DND-41 (cell line): ENCODE measurements at regions not wholly inside any gene's neighbourhood (a gene's known extent, or its start where the extent isn't known, plus 50 kb on each side); places are given as distances from the start of the nearest gene placed in this dataset.
"Not testable (repeated sequence)": the region's sequence is repeated elsewhere in the genome, so short reads cannot be mapped to it uniquely, and the experiment has no call there.

Experiments
- ATAC-seq: fragments of 200-7000 bp; cut with Tn5 transposase; 3 replicates; pipeline ENCODE4 v1.9.1; 2021; ENCODE audit warnings: low read depth; ENCODE audit not compliant: insufficient read depth
- DNase-seq: peaks from one replicate; pipeline ENCODE4 v3.0.0-alpha.2; 2020
- H2AFZ ChIP-seq: 2 replicates; pipeline ENCODE4 v1.6.0; 2012; ENCODE audit warnings: low read depth, low read length
- H3K27ac ChIP-seq: 2 replicates; pipeline ENCODE4 v1.5.1; 2012; ENCODE audit warnings: low read length, inconsistent platforms
- H3K27me3 ChIP-seq: fragments of 200-600 bp; sonication (generic); 2 replicates; pipeline ENCODE4 v1.6.0; 2012; ENCODE audit warnings: low read length, mild to moderate bottlenecking, inconsistent platforms; ENCODE audit not compliant: insufficient read depth, poor library complexity
- H3K36me3 ChIP-seq: 2 replicates; pipeline ENCODE4 v1.5.1; 2012; ENCODE audit warnings: low read length, inconsistent platforms; ENCODE audit not compliant: insufficient read depth
- H3K4me1 ChIP-seq: 2 replicates; pipeline ENCODE4 v1.5.1; 2012; ENCODE audit warnings: mild to moderate bottlenecking, low read length; ENCODE audit not compliant: insufficient read depth
- H3K4me2 ChIP-seq: 2 replicates; pipeline ENCODE4 v1.6.0; 2012; ENCODE audit warnings: mild to moderate bottlenecking, moderate library complexity, low read length, inconsistent platforms; ENCODE audit not compliant: insufficient read depth
- H3K4me3 ChIP-seq, 2 experiments: fragments of 200-600 bp in 1 of 2; shearing (Covaris generic) in 1 of 2; 2 replicates each; pipeline ENCODE4 v1.5.1; 2012 to 2016; ENCODE audit warnings: inconsistent platforms in 2 of 2, low read length in 2 of 2, mild to moderate bottlenecking in 2 of 2, low read depth in 1 of 2, moderate library complexity in 1 of 2
- H3K79me2 ChIP-seq: 2 replicates; pipeline ENCODE4 v1.6.0; 2012; ENCODE audit warnings: low read length, inconsistent platforms; ENCODE audit not compliant: insufficient read depth
- H3K9ac ChIP-seq: 2 replicates; pipeline ENCODE4 v1.6.0; 2012; ENCODE audit warnings: low read depth, mild to moderate bottlenecking, inconsistent platforms, low read length, moderate library complexity
- H3K9me3 ChIP-seq: 2 replicates; pipeline ENCODE4 v1.5.1; 2012; ENCODE audit warnings: low read length, moderate library complexity, mild to moderate bottlenecking, inconsistent platforms; ENCODE audit not compliant: insufficient read depth, severe bottlenecking
- H4K20me1 ChIP-seq: 2 replicates; pipeline ENCODE4 v1.6.0; 2012; ENCODE audit warnings: low read length; ENCODE audit not compliant: insufficient read depth
- EZH2 ChIP-seq: IDR thresholded peaks from 3 replicates; pipeline ENCODE4 v1.6.1; 2012; ENCODE audit warnings: borderline replicate concordance, low read depth, mild to moderate bottlenecking, moderate library complexity, low read length, inconsistent platforms; ENCODE audit not compliant: severe bottlenecking
- TF ChIP-seq, protein P1 (sequence below): IDR thresholded peaks from 2 replicates; pipeline ENCODE4 v1.5.1; 2012; ENCODE audit warnings: borderline replicate concordance, low read length, moderate library complexity, mild to moderate bottlenecking; ENCODE audit not compliant: poor library complexity, severe bottlenecking; ENCODE audit errors: extremely low read depth

DNA sequence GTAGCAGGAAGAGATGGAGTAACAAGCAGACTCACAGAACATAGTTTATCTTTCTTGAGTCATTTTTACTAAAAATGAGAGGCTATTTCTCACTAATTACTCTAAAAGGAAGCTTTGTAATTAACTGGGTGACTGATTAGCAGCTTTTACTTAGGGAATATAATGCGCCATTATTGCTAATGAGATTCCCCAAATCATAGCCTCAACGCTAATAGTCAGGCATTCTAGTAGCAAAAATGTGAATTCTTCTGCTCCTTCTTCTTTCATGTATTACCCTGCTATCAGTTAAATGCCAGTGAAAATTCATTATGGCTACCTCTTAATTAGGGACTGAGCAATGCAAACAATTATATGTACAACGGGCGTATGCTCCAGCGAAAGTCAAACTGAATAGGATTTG is 349.8 kb downstream of the CDH19 start:
- H3K27ac ChIP-seq = no peak overlapping the region

DNA sequence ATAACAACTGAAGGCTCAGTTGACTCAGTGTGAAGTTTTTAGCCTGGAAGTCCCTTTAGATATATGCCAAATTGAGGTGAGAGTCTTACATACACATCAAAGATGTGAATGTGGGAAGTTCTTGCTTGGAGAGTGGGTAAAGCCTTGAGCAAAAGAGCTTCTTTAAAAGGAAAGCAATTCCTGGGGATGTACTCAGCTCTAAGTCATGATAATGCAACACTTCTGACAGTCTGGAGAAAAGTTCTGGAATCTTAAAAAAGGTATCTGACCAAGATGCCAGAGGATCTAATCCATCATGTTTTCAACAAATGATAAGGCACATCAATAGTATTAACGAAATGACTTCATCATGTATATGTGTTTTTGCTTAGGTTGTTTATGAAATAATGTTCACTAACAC is 351.2 kb downstream of the CDH19 start:
- H3K27me3 ChIP-seq = no peaks in the 10 kb centered on the region
- no peaks in the 10 kb centered on the region for H4K20me1 ChIP-seq
- no peak overlapping the region for H3K9ac ChIP-seq
- DNase-seq = no peak
- no peaks in the 10 kb centered on the region for H3K9me3 ChIP-seq
- TF ChIP-seq, protein P1, sequence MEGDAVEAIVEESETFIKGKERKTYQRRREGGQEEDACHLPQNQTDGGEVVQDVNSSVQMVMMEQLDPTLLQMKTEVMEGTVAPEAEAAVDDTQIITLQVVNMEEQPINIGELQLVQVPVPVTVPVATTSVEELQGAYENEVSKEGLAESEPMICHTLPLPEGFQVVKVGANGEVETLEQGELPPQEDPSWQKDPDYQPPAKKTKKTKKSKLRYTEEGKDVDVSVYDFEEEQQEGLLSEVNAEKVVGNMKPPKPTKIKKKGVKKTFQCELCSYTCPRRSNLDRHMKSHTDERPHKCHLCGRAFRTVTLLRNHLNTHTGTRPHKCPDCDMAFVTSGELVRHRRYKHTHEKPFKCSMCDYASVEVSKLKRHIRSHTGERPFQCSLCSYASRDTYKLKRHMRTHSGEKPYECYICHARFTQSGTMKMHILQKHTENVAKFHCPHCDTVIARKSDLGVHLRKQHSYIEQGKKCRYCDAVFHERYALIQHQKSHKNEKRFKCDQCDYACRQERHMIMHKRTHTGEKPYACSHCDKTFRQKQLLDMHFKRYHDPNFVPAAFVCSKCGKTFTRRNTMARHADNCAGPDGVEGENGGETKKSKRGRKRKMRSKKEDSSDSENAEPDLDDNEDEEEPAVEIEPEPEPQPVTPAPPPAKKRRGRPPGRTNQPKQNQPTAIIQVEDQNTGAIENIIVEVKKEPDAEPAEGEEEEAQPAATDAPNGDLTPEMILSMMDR = no peak
- TF ChIP-seq EZH2 = no peak
- H3K79me2 ChIP-seq = no peaks in the 10 kb centered on the region
- no peak overlapping the region for H2AFZ ChIP-seq
- H3K27ac ChIP-seq = no peak overlapping the region
- no peak for ATAC-seq
- no peak overlapping the region for H3K4me3 ChIP-seq
- no peaks in the 10 kb centered on the region for H3K4me1 ChIP-seq
- no peak overlapping the region for H3K4me2 ChIP-seq
- no peaks in the 10 kb centered on the region for H3K36me3 ChIP-seq

More for the DNA sequence above, 349.8 kb downstream of the CDH19 start:
- ATAC-seq (no peak), DNase-seq (no peak)
- Histone ChIP-seq H3K27me3 (no peaks in the 10 kb centered on the region), H3K36me3 (no peaks in the 10 kb centered on the region), H3K4me3 (no peak overlapping the region), H3K4me2 (no peak overlapping the region), H4K20me1 (no peaks in the 10 kb centered on the region), H3K4me1 (no peaks in the 10 kb centered on the region), H3K9me3 (no peaks in the 10 kb centered on the region), H3K79me2 (no peaks in the 10 kb centered on the region), H2AFZ (no peak overlapping the region), H3K9ac (no peak overlapping the region)
- TF ChIP-seq, protein P1 = no peak
- TF ChIP-seq EZH2 = no peak

DNA sequence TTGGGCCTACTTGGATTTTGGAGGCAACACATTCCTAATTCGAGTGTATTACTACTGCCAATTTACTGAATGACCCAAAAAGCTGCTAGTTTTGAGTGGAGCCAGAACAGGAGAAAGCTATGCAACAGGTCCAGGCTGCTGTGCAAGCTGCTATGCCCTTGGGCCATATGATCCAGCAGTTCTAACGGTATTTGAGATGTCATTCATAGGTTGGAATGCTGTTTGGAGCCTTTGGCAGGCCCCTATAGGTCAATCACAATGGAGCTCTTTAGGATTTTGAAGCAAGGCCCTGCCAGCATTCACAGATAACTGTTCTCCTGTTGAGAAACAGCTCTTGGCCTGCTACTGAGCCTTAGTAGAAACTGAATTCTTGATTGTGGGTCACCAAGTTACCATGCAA is 368.7 kb downstream of the CDH19 start:
- H3K79me2 ChIP-seq = no peaks in the 10 kb centered on the region
- DNase-seq (no peak), ATAC-seq (no peak)
- no peaks in the 10 kb centered on the region for H3K9me3 ChIP-seq
- H2AFZ ChIP-seq = no peak overlapping the region
- no peak overlapping the region for H3K9ac ChIP-seq
- H3K4me3 ChIP-seq = no peak overlapping the region
- no peaks in the 10 kb centered on the region for H4K20me1 ChIP-seq
- no peak overlapping the region for H3K27ac ChIP-seq
- no peaks in the 10 kb centered on the region for H3K27me3 ChIP-seq
- H3K4me2 ChIP-seq = no peak overlapping the region
- H3K4me1 ChIP-seq = no peaks in the 10 kb centered on the region
- no peak for TF ChIP-seq EZH2
- TF ChIP-seq, protein P1 = no peak
- H3K36me3 ChIP-seq = no peaks in the 10 kb centered on the region

DNA sequence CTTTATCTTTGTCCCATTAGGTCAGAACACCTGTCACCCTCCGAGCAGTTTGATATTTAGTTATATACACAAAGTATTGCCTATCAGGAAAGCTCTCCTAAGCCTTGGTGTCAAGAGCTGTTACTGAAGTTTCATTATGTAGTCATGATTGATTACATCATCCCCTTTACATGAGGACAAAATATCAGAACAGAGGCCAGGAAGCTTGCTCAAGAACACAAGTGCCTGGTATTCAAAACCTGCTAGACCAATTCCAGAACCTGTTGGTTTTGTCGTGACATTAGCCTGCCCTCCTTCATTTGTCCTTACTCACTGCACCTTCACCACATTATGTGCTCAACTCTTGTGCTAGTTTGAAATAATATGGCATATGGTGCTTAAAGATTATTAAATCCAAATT is 377.1 kb downstream of the CDH19 start:
- no peak overlapping the region for H3K4me3 ChIP-seq
- no peak overlapping the region for H3K27ac ChIP-seq
- no peaks in the 10 kb centered on the region for H3K79me2 ChIP-seq
- H3K27me3 ChIP-seq = no peaks in the 10 kb centered on the region
- H4K20me1 ChIP-seq = no peaks in the 10 kb centered on the region
- no peak overlapping the region for H3K4me2 ChIP-seq
- TF ChIP-seq, protein P1 = no peak
- no peak for TF ChIP-seq EZH2
- ATAC-seq (no peak), DNase-seq (no peak)
- no peak overlapping the region for H3K9ac ChIP-seq
- H3K36me3 ChIP-seq = no peaks in the 10 kb centered on the region
- H2AFZ ChIP-seq = no peak overlapping the region
- H3K4me1 ChIP-seq = no peaks in the 10 kb centered on the region
- no peaks in the 10 kb centered on the region for H3K9me3 ChIP-seq

DNA sequence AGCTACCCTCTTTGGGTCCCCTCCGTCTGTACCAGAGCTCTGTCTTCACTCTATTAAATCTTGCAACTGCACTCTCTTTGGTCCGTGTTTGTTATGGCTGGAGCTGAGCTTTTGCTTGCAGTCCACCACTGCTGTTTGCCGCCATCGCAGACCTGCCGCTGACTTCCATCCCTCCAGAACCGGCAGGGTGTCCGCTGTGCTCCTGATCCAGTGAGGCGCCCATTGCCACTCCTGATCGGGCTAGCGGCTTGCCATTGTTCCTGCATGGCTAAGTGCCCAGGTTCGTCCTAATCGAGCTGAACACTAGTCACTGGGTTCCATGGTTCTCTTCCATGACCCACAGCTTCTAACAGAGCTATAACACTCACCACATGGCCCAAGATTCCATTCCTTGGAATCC is 380.6 kb downstream of the CDH19 start:
- H2AFZ ChIP-seq, ATAC-seq, H3K36me3 ChIP-seq, DNase-seq, H3K79me2 ChIP-seq, H3K9me3 ChIP-seq, H3K27ac ChIP-seq, H3K4me1 ChIP-seq, H3K9ac ChIP-seq, H3K4me3 ChIP-seq, H4K20me1 ChIP-seq, H3K27me3 ChIP-seq, H3K4me2 ChIP-seq: not testable (repeated sequence)
